ENCODE measurements at regions not wholly inside any gene's neighbourhood (a gene's known extent, or its start where the extent isn't known, plus 50 kb on each side); places are given as distances from the start of the nearest gene placed in this dataset.

GRCh38 chr10:121296881-121297585 is 301.2 kb downstream of the FGFR2 start:
- CTCF ChIA-PET = interaction anchor here (0.6 kb wide), 1 partner anchor 130 kb away, joined by 5 read pairs; no protein-coding TSS in a partner anchor
- no peak for TF ChIP-seq CTCF (conservative IDR thresholded peaks at IDR 0.05; ENCODE audit: low read depth)
- no peak for DNase-seq (ENCODE audit: low spot score)
- H3K27ac ChIP-seq = no peak overlapping the region
- POLR2A ChIA-PET (ENCODE audit: low non-redundant PET) = no interaction called here

- ChIA-PET CTCF (interaction anchor here (0.7 kb wide), 1 partner anchor 132 kb away, joined by 3 read pairs; no protein-coding TSS in a partner anchor), POLR2A (ENCODE audit: low non-redundant PET) (no interaction called here)
- no peak for DNase-seq (ENCODE audit: low spot score)
- TF ChIP-seq CTCF (conservative IDR thresholded peaks at IDR 0.05; ENCODE audit: low read depth) = no peak
- no peak overlapping the region for H3K27ac ChIP-seq
Observed at GRCh38 chr10:121300723-121301122, 297.5 kb downstream of the FGFR2 start.

- ChIA-PET CTCF (interaction anchor here (0.6 kb wide), 1 partner anchor 329 kb away, joined by 3 read pairs; no protein-coding TSS in a partner anchor), POLR2A (ENCODE audit: low non-redundant PET) (no interaction called here)
- no peak for DNase-seq (ENCODE audit: low spot score)
Observed at GRCh38 chr10:121302541-121303180, 295.6 kb downstream of the FGFR2 start.

GRCh38 chr10:121303287-121303890 is 294.9 kb downstream of the FGFR2 start:
- ChIA-PET CTCF (no interaction called here), POLR2A (ENCODE audit: low non-redundant PET) (no interaction called here)
- H3K27ac ChIP-seq = no peak overlapping the region
- no peak for TF ChIP-seq CTCF (conservative IDR thresholded peaks at IDR 0.05; ENCODE audit: low read depth)
- DNase-seq (ENCODE audit: low spot score) = no peak

More at GRCh38 chr10:121302541-121303180, 295.6 kb downstream of the FGFR2 start:
- no peak overlapping the region for H3K27ac ChIP-seq
- no peak for TF ChIP-seq CTCF (conservative IDR thresholded peaks at IDR 0.05; ENCODE audit: low read depth)

- POLR2A ChIA-PET (ENCODE audit: low non-redundant PET) = no interaction called here
- CTCF ChIA-PET = interaction anchor here (0.6 kb wide), 1 partner anchor 414 kb away, joined by 3 read pairs; no protein-coding TSS in a partner anchor
- H3K27ac ChIP-seq = no peak overlapping the region
- no peak for TF ChIP-seq CTCF (conservative IDR thresholded peaks at IDR 0.05; ENCODE audit: low read depth)
- DNase-seq (ENCODE audit: low spot score) = no peak
Observed at GRCh38 chr10:121305066-121305465, 293.2 kb downstream of the FGFR2 start.

GRCh38 chr10:121306159-121306673 is 292.0 kb downstream of the FGFR2 start:
- no peak overlapping the region for H3K27ac ChIP-seq
- ChIA-PET POLR2A (ENCODE audit: low non-redundant PET) (no interaction called here), CTCF (interaction anchor here (0.6 kb wide), 1 partner anchor 1107 kb away, joined by 3 read pairs; no protein-coding TSS in a partner anchor)
- no peak for DNase-seq (ENCODE audit: low spot score)
- TF ChIP-seq CTCF (conservative IDR thresholded peaks at IDR 0.05; ENCODE audit: low read depth) = no peak
